HG03175 (cell line): ENCODE measurements at regions not wholly inside any gene's neighbourhood (a gene's known extent, or its start where the extent isn't known, plus 50 kb on each side); places are given as distances from the start of the nearest gene placed in this dataset.

Experiments
- ATAC-seq: cut with Tn5 transposase; IDR thresholded peaks from one replicate; pipeline ENCODE4 v1.9.1; 2021; ENCODE audit warnings: mild to moderate bottlenecking, moderate library complexity; ENCODE audit not compliant: unreplicated experiment

DNA sequence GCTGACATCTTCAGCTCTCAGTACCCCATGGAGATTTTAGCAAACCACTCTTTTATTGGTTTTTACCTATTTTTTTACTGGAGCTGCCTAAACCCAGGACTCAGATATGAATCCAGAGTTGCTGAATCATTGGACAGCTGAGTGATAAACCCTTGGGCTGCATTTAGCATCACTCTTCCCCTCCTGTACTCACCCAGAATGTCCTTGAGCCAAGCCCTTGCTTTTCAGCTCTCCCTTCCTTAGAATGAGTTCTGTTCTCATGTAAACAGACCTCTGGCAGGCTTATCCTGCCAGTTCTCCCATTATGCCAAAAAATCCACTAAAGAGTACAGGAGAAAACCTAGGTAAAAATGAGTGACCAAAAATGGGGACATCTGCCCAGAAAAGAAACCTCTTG, 200.1 kb upstream of the POU2AF2 start:
- no peak for ATAC-seq

GRCh38 chr11:111044751-111045406, 200.6 kb upstream of the POU2AF2 start:
- ATAC-seq: no peak

GRCh38 chr11:111039982-111040381, 205.5 kb upstream of the POU2AF2 start:
- ATAC-seq: no peak

GRCh38 chr11:111035746-111036145, 209.8 kb upstream of the POU2AF2 start:
- ATAC-seq: no peak

DNA sequence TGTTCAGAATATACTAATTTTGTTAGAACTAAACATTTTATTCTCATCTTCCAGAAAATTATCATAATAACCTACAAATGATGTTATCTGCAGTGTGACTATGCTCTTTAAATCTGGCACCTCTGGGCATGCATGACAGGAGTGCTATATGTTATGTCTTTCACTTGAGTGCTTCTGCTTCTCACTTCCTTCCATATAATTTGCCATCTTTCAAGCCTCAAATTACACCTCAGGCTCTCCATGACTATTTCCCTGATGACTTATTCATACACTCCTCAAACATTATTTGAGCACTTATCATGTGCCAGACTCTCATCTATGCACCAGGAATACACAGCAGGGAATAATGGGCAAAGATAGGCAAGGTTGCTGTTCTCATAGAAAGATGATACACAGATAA, 219.3 kb upstream of the POU2AF2 start:
- no peak for ATAC-seq

DNA sequence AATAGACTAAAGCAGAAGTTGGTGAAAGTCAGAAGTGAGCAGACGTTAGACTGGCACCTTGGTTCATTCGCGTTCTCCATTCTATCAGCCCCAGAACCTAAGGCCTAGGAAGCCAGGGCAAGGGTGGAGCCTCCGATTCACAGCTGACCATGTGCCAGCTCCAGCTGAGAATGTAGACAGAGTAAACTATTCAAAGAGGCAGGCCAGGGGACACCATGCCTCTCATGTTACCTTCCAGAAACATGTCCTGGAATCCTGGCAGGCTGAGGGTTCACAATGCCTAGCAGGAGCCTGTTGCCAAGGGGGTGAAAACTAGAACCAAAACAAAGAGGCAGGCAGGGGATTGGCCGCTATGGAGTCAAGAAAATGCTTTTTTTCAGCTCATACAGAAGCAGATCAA, 224.4 kb upstream of the POU2AF2 start:
- no peak for ATAC-seq

GRCh38 chr11:111019871-111020670, 225.5 kb upstream of the POU2AF2 start:
- no peak for ATAC-seq

DNA sequence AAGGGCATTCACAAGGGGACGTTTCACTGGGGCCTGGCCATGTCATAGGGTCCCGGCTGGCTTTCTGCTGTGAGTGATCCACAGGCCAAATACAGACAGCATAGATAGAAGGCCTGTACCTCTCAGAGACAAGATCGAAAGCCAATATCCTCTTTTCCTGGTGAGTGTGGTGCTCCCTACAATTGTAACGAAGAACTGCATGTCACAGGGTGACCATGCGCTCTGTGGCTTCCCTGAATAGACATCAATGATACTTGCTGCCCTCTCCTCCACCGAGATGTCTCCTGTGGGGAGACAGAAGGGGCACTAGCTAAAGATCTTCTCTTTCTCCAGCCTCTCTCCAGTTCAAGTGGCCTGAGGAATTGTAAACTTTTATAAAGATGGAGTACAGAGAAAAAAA, 226.1 kb upstream of the POU2AF2 start:
- ATAC-seq: no peak

DNA sequence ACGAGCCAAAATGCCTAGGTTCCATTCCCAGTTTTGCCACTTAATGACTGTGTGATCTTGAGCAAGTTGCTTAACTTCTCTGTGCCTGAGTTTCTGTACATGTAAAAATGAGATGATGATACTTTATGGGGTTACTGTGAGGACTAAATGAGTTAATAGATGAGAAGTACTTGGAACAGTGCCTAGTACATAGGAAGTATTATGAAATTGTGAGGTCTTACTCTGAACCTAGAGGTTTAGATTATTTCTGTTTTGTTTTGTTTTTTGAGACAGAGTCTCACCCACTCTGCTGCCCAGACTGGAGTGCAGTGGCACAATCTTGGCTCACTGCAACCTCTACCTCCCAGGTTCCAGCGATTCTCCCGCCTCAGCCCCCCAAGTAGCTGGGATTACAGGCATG, 227.0 kb upstream of the POU2AF2 start:
- no peak for ATAC-seq

GRCh38 chr11:111012491-111012890, 233.0 kb upstream of the POU2AF2 start:
- no peak for ATAC-seq

DNA sequence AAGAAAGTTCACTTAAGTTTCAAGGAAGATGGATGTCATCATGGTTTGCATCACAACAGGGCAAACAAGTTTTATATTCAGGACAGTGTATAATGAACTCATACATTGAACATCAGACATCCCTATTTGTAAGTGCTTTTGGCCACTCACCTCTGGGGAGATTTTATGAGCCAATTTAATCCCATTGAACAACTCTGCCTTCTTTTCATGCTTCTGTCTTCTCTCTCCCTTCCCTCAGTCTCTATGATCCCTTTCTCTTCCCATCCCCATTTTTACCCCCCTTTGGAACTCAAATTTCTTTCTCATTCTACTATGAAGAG, 234.3 kb upstream of the POU2AF2 start:
- no peak for ATAC-seq

GRCh38 chr11:111010391-111011274, 234.9 kb upstream of the POU2AF2 start:
- no peak for ATAC-seq

- ATAC-seq: no peak
Measured at GRCh38 chr11:111006227-111006626, 239.3 kb upstream of the POU2AF2 start.

DNA sequence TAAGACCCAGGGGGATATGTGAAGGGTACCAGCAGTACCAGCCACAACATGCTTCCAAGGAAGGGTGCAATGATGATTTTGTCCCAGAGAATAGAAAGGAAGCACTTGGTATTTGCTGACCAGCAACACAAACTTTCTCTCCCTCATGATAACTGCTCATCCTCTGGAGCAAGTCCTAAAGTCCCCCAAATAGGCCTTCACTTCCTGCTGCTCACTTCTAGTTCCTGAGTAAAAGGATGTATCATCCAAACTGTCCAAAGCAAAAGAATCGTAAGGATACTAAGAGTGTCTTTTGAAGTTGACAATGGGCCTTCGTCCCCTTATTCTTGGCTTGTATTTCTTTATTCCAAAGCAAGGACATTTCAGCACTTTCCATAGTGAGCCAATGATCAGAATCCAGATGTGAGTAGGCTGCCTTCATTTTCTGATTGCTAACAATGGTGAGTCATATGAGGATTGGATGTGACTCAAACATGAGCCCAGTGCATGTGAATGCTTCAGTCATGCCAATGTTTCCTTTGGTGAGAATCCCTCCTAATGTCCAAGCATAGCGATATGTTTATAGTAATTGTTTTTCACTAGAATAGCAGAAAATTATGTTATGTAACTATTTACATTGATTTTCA, 243.4 kb upstream of the POU2AF2 start:
- no peak for ATAC-seq

GRCh38 chr11:111001081-111001430, 244.5 kb upstream of the POU2AF2 start:
- ATAC-seq: no peak

- ATAC-seq: no peak
Measured at GRCh38 chr11:111000400-111001080, 245.0 kb upstream of the POU2AF2 start.

- no peak for ATAC-seq
Measured at GRCh38 chr11:110992481-110992880, 253.0 kb upstream of the POU2AF2 start.

DNA sequence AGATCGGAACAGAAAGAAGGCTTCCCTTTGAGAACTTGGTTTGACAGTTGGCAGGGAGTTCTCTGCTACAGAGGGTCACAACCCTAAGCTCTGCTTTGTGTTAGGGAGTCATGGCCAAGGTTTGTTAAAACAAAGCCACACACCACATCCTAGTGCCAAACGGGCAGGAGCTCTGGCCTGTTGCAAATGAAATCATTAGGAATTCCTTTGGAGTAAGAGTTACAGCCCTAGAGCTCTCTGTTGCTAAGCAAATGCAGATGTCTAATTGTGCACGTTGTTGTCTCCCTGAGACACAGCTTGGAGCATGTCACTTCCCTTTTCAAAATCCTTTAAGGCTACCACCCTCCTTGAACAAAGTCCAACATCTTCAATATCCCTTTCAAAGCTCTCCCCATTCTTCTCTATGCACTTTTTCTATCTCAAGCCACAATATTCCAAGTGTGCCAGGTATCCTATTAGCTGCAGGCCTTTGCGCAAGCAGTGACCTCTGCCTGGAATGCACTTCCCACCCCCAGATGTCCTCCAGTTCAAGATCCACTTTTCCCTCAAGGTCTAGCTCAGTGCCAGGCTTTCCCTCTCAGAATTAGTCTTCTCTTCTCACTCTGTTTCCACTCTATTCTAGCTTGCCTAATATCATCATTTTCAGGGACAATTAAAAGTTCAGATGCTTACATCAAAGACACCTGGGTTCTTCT, 253.7 kb upstream of the POU2AF2 start:
- ATAC-seq: no peak

- no peak for ATAC-seq
Measured at GRCh38 chr11:110990311-110990710, 255.2 kb upstream of the POU2AF2 start.

- no peak for ATAC-seq
Measured at GRCh38 chr11:110989428-110990133, 255.9 kb upstream of the POU2AF2 start.
